ENCODE measurements at regions not wholly inside any gene's neighbourhood (a gene's known extent, or its start where the extent isn't known, plus 50 kb on each side); places are given as distances from the start of the nearest gene placed in this dataset.

DNA sequence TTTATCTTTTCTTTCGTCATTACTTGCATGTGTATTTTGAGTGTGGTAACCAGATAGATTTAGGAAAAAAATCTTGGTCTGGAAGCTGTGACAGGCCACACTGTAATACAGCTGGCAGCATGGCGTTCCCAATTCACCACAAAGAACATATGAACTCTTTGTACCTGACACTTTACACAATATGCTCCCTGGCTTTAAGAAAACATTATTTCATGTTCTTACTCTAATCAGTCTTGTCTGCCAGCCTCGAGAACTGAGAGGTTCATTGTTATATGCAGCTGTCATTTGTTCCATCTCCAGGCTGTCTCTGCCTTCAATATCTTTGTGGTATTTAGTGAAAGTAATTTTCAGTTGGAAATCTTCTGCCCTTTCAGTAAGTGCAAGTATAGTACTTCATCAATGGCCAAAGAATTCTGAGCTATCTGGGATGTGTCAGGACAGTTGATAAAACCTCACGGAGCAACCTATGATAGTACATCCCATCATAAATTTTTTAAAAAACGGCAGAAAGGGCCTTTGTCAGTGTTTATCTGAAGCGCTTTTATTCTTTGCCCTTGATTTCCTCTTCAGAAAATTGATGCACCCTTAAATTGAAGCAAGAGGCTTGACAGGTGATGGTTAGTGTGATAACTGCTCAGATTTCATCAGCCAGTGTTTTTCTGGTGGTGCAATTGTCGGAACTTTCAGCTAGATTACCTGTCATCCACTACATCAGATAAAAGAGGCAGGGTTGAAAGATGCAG is 146.3 kb upstream of the SP8 start:
- ChIA-PET POLR2A (no interaction called here), CTCF (no interaction called here)
- no peak for DNase-seq (ENCODE audit: extremely low spot score)
- TF ChIP-seq TARDBP (IDR thresholded peaks at IDR 0.05) (no peak), SUZ12 (IDR thresholded peaks at IDR 0.05) (no peak), L3MBTL2 (conservative IDR thresholded peaks at IDR 0.05) (no peak), ARNT (IDR thresholded peaks at IDR 0.05) (no peak), ELF4 (IDR thresholded peaks at IDR 0.05) (no peak), FOXK2 (IDR thresholded peaks at IDR 0.05) (no peak), HDGF (IDR thresholded peaks at IDR 0.05; ENCODE audit: borderline replicate concordance) (no peak), FOXA1 (IDR thresholded peaks at IDR 0.05) (no peak), SP1 (IDR thresholded peaks at IDR 0.05) (no peak), ZNF384 (IDR thresholded peaks at IDR 0.05) (no peak), FOXM1 (IDR thresholded peaks at IDR 0.05; ENCODE audit: borderline replicate concordance) (no peak), LEF1 (IDR thresholded peaks at IDR 0.05; ENCODE audit: borderline replicate concordance) (no peak)
- TF ChIP-seq, protein P1, sequence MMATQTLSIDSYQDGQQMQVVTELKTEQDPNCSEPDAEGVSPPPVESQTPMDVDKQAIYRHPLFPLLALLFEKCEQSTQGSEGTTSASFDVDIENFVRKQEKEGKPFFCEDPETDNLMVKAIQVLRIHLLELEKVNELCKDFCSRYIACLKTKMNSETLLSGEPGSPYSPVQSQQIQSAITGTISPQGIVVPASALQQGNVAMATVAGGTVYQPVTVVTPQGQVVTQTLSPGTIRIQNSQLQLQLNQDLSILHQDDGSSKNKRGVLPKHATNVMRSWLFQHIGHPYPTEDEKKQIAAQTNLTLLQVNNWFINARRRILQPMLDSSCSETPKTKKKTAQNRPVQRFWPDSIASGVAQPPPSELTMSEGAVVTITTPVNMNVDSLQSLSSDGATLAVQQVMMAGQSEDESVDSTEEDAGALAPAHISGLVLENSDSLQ (IDR thresholded peaks at IDR 0.05), result no peak

DNA sequence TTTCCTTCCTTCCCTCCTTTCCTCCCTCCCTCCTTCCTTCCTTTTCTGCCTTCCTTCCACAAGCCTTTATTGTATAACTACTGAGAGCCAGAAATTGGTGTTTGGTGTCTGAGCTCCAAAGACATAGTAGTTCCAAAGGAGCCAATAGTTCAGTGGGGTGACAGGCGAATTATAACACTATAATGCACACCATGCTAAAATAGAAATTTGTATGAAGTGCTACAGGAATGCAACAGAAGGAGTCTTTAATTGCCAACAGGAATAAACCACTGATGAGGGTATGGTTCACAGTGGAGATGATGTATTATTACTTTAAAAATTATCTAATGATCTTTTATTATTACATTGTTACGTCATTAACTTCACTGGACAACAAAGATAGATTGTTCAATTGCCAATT is 158.8 kb upstream of the SP8 start:
- ChIA-PET POLR2A (no interaction called here), CTCF (no interaction called here)
- no peak for DNase-seq (ENCODE audit: extremely low spot score)
- TF ChIP-seq CTBP1 (IDR thresholded peaks at IDR 0.05; ENCODE audit: borderline replicate concordance) (no peak), SP1 (IDR thresholded peaks at IDR 0.05) (no peak), NFRKB (IDR thresholded peaks at IDR 0.05) (no peak), SUZ12 (IDR thresholded peaks at IDR 0.05) (no peak), FOXK2 (IDR thresholded peaks at IDR 0.05) (no peak), L3MBTL2 (conservative IDR thresholded peaks at IDR 0.05) (no peak), HDGF (IDR thresholded peaks at IDR 0.05; ENCODE audit: borderline replicate concordance) (no peak), LEF1 (IDR thresholded peaks at IDR 0.05; ENCODE audit: borderline replicate concordance) (no peak), ARNT (IDR thresholded peaks at IDR 0.05) (no peak), FOXA1 (IDR thresholded peaks at IDR 0.05) (no peak), BHLHE40 (IDR thresholded peaks at IDR 0.05; ENCODE audit: borderline replicate concordance) (no peak), TARDBP (IDR thresholded peaks at IDR 0.05) (no peak), FOXM1 (IDR thresholded peaks at IDR 0.05; ENCODE audit: borderline replicate concordance) (no peak), ZNF384 (IDR thresholded peaks at IDR 0.05) (no peak), ELF4 (IDR thresholded peaks at IDR 0.05) (no peak)
- TF ChIP-seq, protein P1 (IDR thresholded peaks at IDR 0.05), result no peak

DNA sequence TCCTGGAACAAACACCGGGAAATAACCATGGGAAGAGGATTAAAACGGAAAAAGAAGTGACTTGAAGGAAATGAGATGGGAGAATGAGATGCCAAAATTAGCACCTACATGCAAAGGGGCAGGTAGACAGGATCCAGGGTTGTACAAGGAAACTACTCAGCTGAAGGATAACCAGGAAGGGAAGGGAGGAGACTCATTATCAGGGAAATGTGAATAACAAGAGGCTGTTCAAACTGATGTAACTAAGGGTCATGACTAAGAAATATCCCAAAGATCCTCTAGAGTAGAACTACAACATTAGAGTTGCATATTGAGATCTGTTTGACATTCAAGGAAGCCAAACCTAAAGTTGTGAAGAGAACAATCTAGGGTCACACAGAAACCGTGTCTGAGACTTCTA is 166.2 kb upstream of the SP8 start:
- POLR2A ChIA-PET, result no interaction called here
- CTCF ChIA-PET, result no interaction called here
- no peak for DNase-seq (ENCODE audit: extremely low spot score)
- TF ChIP-seq FOXA1 (IDR thresholded peaks at IDR 0.05) (no peak), L3MBTL2 (conservative IDR thresholded peaks at IDR 0.05) (no peak), ARNT (IDR thresholded peaks at IDR 0.05) (no peak), NFRKB (IDR thresholded peaks at IDR 0.05) (no peak), TARDBP (IDR thresholded peaks at IDR 0.05) (no peak), SP1 (IDR thresholded peaks at IDR 0.05) (no peak), ELF4 (IDR thresholded peaks at IDR 0.05) (no peak), CTBP1 (IDR thresholded peaks at IDR 0.05; ENCODE audit: borderline replicate concordance) (no peak), BHLHE40 (IDR thresholded peaks at IDR 0.05; ENCODE audit: borderline replicate concordance) (no peak), HDGF (IDR thresholded peaks at IDR 0.05; ENCODE audit: borderline replicate concordance) (no peak), FOXM1 (IDR thresholded peaks at IDR 0.05; ENCODE audit: borderline replicate concordance) (no peak), FOXK2 (IDR thresholded peaks at IDR 0.05) (no peak), SUZ12 (IDR thresholded peaks at IDR 0.05) (no peak), LEF1 (IDR thresholded peaks at IDR 0.05; ENCODE audit: borderline replicate concordance) (no peak), ZNF384 (IDR thresholded peaks at IDR 0.05) (no peak)
- TF ChIP-seq, protein P1 (IDR thresholded peaks at IDR 0.05), result no peak

DNA sequence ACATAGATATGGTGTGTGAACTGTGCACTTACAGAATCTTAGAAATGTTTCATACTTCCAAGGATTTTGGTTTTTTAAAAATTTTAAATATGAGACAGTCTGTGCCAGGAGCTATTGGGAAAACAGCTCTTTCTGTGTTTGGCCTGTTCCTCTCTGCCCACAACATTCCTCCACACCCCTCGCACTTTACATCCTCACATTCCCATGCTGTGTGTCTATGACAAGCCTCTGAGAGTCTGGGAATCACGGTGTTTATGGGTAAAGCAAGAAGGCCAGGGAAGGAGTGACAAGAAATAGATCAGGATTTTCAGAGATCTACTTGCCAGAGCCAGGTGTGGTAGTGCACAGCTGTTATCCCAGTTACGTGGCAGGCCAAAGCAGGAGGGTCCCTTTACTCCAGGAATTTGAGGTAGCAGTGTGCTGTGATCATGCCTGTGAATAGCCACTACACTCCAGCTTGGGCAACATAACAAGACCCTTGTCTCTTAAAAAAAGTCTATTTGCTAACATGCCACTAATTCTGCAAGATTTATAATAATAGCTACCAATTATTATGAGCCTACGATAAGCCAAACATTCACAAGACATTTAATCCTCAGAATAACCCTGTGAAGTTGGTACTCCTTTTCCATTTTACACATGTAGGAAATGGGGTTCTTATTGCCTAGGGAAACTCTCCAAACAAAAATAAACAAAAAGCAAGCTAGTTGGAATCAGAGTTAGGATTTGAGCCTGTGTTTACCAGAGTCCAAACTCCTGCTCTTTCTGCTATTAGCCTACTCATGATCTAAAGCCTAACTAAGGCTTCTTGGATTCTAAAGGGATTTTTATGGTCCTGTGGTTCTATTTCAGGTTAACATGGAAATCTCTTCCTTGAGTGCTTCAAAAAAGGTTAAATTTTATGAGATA is 168.3 kb upstream of the SP8 start:
- POLR2A ChIA-PET, result no interaction called here
- DNase-seq (ENCODE audit: extremely low spot score), result no peak
- CTCF ChIA-PET, result no interaction called here
- TF ChIP-seq CTBP1 (IDR thresholded peaks at IDR 0.05; ENCODE audit: borderline replicate concordance) (no peak), TARDBP (IDR thresholded peaks at IDR 0.05) (no peak)

DNA sequence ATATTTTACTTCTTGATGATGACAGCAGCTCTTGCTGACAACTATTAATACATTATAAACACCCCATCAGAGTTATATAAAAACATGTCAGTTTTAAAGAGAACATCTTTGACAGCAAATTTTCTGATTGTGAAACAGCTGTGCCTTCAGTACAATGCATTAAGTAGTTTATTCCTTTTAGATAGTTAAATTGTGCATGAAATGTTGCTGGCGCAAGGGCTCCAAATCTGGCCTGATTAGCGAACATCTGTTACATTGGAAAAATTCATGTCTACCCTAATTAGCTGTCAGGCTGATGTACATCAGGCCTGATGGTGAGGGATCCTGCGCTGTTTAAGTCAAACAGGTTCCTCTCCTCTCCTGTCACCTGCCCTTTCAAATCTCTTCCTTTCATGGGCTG is 171.9 kb upstream of the SP8 start:
- DNase-seq (ENCODE audit: extremely low spot score), result no peak
- TF ChIP-seq TARDBP (IDR thresholded peaks at IDR 0.05), result no peak
- no peak for TF ChIP-seq SUZ12 (IDR thresholded peaks at IDR 0.05)
- TF ChIP-seq, protein P1 (IDR thresholded peaks at IDR 0.05), result no peak
- no peak for TF ChIP-seq ZNF384 (IDR thresholded peaks at IDR 0.05)
- TF ChIP-seq ARNT (IDR thresholded peaks at IDR 0.05), result no peak
- no peak for TF ChIP-seq BHLHE40 (IDR thresholded peaks at IDR 0.05; ENCODE audit: borderline replicate concordance)
- no peak for TF ChIP-seq CTBP1 (IDR thresholded peaks at IDR 0.05; ENCODE audit: borderline replicate concordance)
- TF ChIP-seq ELF4 (IDR thresholded peaks at IDR 0.05), result no peak
- no peak for TF ChIP-seq HDGF (IDR thresholded peaks at IDR 0.05; ENCODE audit: borderline replicate concordance)
- TF ChIP-seq SP1 (IDR thresholded peaks at IDR 0.05), result no peak
- TF ChIP-seq FOXK2 (IDR thresholded peaks at IDR 0.05), result no peak
- no peak for TF ChIP-seq FOXA1 (IDR thresholded peaks at IDR 0.05)
- TF ChIP-seq FOXM1 (IDR thresholded peaks at IDR 0.05; ENCODE audit: borderline replicate concordance), result no peak
- TF ChIP-seq L3MBTL2 (conservative IDR thresholded peaks at IDR 0.05), result no peak
- TF ChIP-seq LEF1 (IDR thresholded peaks at IDR 0.05; ENCODE audit: borderline replicate concordance), result no peak
- CTCF ChIA-PET, result no interaction called here
- POLR2A ChIA-PET, result no interaction called here
